Left lobe of liver (tissue), 2 donors: ENCODE measurements at regions not wholly inside any gene's neighbourhood (a gene's known extent, or its start where the extent isn't known, plus 50 kb on each side); places are given as distances from the start of the nearest gene placed in this dataset.

Experiments used
- ATAC-seq: fragments of 200-7000 bp; cut with Tn5 transposase; one replicate; pipeline ENCODE4 v1.9.1; 2020; ENCODE audit warnings: mild to moderate bottlenecking, moderate library complexity
- DNase-seq: peaks from one replicate; pipeline ENCODE4 v3.0.0-alpha.2; 2020; ENCODE audit warnings: low spot score
- donor health status: DM: no; HTN: no; CAD: no; lungs with moderate emphysema.
- donor health status: DM: no; HTN: yes; CAD: no.

- DNase-seq (peak; percentile 50), ATAC-seq (peak; percentile 78)
Observed at GRCh38 chr3:31275038-31275572, 257.6 kb upstream of the STT3B start.

DNA sequence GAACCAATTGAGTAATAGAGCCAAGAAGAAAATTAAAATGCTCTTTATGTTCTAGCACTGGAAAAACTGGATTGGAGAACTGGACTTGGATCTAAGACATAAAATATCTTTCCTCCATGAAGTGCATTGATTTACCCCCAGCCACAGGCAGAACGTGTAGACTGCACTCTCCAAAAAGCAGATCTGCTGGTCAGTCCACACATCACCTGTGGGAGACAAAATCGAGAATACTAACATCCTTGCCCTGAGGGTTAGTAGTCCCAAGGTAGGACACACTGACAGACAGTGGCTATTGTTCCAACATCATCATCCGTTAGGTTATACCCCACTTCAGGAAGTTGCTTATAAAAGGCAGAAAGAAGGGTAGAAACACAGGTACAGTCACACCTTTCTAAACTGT, 257.1 kb upstream of the STT3B start:
- peak; percentile 10 for ATAC-seq

GRCh38 chr3:31277582-31277981, 255.1 kb upstream of the STT3B start:
- DNase-seq (no peak), ATAC-seq (no peak)

More for the DNA sequence above, 257.1 kb upstream of the STT3B start:
- DNase-seq, result no peak

GRCh38 chr3:31278532-31278931, 254.2 kb upstream of the STT3B start:
- DNase-seq (no peak), ATAC-seq (no peak)

DNA sequence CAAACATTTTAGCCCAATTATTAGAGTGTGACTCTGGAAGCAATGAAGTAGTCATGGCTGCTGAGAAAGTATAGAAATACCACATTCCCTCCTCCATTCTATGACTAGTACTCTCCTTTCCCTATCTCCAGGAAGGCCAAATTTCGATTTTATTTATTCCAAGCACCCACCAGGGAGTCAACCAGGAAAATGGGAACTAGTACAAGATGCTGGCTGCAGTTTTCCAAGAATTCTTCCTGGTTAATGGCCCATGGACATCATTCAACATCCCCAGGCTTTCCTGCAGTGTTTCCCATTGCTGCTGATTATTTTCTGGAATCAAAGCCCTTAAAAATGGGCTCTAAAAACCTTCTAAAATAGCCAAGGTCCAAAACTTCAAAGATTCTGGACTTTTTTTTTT, 247.9 kb upstream of the STT3B start:
- DNase-seq, result no peak
- no peak for ATAC-seq

GRCh38 chr3:31285833-31286486, 246.8 kb upstream of the STT3B start:
- ATAC-seq, result peak; percentile 90

GRCh38 chr3:31288224-31288623, 244.5 kb upstream of the STT3B start:
- ATAC-seq, result no peak
- DNase-seq, result no peak

More at GRCh38 chr3:31285833-31286486, 246.8 kb upstream of the STT3B start:
- DNase-seq, result no peak

GRCh38 chr3:31288641-31289100, 244.1 kb upstream of the STT3B start:
- DNase-seq (no peak), ATAC-seq (peak; percentile 19)

DNA sequence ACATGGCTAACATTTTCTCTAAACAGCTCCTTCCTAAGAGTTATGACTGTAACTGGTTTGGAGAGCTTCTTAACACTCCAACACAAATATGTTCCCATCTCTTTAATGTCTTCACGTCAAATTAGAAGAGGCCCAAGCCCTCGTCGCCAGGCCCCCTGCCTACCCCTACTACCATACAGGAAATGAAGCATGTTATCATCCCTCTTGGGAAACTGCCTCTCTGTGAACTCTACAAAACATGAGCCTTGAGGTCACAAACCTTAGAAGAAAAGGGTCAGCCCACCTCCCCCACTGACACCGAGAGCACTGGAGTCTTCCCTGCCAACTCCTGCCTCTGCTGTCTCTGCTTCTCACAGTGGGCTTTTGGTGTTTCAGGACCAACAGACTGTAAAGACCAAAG, 243.1 kb upstream of the STT3B start:
- DNase-seq (no peak), ATAC-seq (no peak)

DNA sequence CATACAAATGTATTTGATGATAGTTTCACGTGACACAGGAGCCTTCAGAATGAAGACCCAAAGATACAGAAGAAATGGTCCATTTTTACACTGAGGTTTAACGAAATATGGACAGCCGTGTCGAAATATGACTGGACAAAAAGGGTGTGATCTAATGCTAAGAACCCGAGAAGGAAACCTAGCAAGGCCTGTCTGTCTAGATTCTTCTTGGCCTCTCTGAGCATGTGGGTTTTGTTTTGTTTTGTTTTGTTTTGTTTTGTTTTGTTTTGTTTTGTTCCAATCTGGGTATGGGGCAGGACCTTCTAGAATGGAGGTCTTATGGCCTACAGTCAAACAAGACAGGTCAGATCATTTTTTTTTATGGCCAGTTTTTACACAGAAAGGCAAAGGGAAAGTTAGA, 242.7 kb upstream of the STT3B start:
- no peak for DNase-seq
- no peak for ATAC-seq

DNA sequence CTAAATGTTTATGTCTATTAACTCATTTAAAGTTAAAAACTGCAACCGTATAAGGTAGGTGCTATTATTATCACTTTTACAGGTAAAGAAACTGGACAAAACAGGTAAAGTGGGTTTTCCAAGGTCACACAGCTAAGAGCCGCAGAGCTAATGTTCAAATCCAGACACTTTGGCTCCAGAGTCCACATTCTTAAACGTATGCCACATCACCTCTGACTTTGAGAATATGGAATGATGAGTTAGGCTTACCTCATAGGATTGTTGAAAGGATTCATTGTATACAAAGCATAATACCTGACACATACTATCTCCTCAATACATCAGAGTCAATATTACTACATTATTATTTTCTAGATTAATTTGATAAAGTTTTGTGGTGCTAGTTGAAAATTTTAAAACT, 240.9 kb upstream of the STT3B start:
- ATAC-seq (no peak), DNase-seq (no peak)

DNA sequence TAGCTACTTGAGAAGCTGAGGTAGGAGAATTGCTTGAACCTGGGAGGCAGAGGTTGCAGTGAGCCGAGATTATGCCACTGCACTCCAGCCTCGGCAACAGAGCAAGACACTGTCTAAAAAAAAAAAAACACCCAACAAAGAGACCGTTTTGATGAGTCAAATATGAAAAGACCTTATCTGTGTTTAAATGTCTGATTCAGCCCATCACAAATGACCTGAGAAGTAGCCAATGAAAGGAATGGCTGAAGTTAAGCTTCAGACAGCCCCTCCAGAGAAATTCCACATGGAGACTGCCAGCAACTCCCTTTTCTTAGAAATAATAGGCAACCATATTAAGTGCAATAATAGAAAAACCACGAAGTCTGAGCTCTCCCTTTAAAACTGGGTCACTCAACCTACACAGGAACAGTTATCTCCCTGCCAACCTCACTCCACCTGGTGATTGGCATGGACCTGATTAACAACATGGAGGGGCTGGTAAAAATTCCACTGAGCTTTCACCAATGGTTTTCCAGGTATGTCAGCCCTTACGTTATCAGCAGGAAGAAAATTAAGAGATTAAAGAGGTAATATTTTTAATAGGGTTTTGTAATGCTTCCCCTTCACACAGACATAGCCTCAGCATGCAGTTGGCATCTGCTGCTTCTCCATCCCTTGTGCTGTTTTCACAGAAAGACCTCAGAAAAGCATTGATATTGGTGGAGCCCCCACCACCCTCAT, 238.1 kb upstream of the STT3B start:
- no peak for DNase-seq
- ATAC-seq, result no peak

DNA sequence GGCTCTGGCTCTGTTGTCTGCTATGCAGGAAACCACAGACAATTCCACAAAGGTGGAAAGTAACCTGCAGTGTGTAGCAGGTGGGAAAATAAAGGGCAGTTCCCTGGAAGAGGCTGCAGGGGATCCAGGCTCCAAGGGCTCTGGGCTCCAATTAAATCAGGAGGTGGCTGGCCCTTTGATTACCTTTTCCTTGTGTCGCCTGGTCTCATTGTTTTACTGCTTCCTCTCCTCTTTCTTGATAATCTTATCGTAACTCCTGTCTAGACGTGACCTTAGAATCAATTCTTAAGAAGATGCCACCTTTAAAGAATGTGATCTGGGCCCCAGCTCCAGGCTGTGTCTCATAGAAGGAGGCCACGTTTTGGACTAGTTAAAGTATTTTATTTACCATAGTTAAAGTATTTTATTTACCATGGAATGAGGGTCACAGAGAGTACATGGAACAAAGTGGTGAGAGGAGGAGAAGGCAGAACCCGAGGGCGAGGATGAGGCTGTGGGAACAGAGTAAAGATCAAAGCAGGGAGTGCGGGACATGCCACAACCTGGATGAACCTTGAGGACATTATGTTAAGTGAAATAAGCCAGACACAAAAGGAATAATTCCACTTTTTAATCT, 237.5 kb upstream of the STT3B start:
- ATAC-seq (no peak), DNase-seq (no peak)

DNA sequence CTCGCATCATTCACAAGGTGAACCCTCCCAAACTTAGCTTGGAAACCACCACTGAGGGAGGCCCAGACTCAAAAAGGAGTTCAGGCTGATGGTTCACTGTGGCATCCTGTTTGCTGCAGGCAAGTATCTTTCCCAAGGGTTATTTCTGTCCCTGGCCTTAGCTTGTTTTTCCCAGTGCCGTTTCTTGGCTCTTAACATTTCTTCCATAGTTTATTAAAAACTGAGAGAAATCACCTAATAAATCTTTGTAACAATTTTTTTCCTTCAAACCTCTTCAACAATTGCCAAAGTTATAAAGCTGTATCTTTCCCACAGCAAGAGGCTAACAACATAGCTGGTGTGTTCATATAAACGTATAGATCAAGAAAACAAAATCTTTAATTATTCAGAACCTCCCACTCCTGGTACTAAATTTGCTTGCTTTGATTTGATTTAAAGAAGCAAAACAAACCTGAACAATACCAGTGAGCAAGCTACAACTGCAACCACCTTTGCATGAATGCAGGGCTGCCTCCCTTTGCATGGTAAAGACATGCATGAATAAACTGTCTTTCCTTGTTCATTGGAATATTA, 234.9 kb upstream of the STT3B start:
- ATAC-seq, result no peak
- no peak for DNase-seq

DNA sequence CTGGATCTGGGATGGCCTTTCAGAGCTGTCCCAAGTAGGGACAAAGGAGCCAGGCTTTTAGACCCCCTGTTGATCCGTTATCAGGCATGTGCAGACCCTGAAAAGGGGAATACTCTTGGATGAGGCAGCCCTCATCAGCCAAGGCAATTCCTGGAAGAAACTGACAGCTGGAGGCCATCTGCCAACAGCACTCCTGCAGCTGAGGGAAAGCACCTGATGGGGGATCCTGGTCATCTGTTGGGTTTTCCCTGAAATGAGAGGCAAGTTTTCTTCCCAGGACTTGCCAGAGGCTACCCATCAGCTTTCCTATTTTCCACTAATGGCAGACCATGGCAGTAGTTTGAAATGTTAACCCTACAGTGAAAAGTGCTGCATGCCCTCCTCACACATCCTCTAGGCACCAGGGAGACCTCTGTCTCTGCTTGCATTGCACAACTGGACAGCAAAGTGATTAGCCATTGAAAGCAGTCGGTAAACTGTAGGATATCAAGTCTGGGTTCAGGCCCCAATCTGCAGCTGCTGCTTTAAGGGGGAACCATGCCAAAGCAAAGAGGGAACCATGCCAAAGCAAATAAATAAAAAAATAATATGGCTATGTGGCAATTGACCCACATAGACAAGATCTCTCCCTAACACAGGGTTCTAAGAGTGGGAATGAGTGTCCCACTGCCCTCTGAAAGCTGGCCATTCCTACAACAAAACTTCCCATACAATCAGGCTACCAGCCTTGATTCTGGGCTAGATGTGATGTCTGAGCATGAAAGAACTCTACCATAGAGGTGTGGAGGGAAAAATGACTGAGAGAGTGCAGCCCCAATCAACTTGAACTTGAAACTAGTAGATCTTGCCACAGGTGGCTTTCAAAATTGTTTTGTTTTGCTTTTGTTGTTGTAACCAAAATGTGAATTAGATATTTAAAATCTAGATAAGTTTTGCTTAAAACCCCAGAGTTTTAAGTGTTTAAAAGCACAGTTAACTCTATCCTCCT, 232.0 kb upstream of the STT3B start:
- DNase-seq, result no peak
- ATAC-seq, result peak; percentile 76

- DNase-seq (no peak), ATAC-seq (no peak)
Observed at GRCh38 chr3:31302343-31302742, 230.4 kb upstream of the STT3B start.

GRCh38 chr3:31305340-31305739, 227.4 kb upstream of the STT3B start:
- ATAC-seq (no peak), DNase-seq (no peak)

GRCh38 chr3:31307131-31307785, 225.5 kb upstream of the STT3B start:
- no peak for DNase-seq
- ATAC-seq, result no peak

DNA sequence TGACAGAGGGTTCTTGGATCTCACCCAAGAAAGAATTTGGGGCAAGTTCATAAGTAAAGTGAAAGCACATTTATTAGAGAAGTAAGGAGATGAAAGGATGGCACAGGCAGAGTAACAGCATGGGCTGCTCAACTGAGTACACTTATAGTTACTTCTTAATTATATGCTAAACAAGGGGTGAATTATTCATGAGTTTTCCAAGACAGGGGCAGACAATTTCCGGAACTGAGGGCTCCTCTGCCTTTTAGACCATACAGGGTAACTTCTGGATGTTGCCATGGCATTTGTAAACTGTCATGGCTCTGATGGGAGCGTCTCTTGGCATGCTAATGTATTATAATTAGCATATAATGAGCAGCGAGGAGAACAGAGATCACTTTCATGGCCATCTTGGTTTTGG, 221.2 kb upstream of the STT3B start:
- DNase-seq (no peak), ATAC-seq (no peak)

DNA sequence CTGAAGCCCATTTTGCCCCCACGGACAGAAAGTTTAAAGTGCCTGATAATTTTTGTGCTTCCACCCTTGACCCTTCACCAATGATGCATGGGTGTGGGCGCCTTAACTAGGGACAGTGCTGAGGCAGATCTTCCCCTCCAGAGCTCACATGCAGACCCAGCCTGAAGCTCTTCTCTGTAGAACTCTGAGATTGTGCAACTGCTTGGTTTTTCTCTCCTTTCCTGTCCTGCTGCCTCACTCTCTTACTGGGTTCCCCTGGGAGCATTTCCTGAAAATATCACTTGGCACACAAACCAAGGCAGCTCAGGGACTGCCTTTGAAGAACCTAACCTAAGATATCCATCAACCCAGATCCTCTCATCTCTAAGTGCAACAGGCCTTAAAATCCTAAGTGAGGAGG, 220.3 kb upstream of the STT3B start:
- DNase-seq, result no peak
- no peak for ATAC-seq
